Activated T-cell treated with anti-CD3 and anti-CD28 coated beads for 48 hours (primary cell): ENCODE measurements at regions not wholly inside any gene's neighbourhood (a gene's known extent, or its start where the extent isn't known, plus 50 kb on each side); places are given as distances from the start of the nearest gene placed in this dataset.

Experiments
- DNase-seq: peaks from one replicate; pipeline ENCODE4 v3.0.0-alpha.2; 2020; ENCODE audit warnings: low read depth

DNA sequence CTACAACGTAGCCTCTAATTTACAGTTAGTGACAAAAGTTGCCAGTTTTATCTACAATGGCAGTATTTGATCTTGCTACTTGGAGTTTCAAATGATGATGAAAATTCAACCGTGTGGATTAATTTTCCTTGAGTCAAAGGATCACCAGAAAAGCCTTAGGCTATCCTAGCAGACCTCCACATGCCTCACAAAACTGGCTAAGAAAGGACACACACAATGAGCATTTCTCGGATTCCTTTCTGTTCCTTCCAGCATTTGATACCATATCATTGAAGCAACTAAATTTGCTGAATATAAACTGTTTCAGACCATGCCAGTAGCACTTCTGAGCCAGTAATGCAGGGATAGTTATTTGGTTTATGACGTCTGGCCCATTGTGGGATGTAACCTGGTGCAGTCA is 587.4 kb upstream of the MDFIC2 start:
- DNase-seq = no peak

DNA sequence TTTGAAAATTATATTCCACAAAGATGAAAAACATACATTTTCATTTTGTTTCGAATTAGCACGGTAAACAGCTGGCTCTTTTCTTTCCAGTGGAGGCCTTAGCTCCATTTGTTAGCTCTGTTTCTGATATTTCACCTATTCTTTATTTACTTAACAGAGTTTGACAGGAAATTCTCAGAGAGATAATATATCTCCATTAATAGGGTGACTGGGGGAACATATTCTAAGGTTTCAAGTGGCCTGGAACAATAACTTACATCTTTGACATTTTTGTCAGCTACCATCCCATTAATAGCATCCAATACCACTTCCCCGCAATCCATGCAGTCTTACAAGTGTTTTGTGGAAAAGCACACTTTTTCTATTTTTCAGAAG is 577.6 kb upstream of the MDFIC2 start:
- DNase-seq = no peak

DNA sequence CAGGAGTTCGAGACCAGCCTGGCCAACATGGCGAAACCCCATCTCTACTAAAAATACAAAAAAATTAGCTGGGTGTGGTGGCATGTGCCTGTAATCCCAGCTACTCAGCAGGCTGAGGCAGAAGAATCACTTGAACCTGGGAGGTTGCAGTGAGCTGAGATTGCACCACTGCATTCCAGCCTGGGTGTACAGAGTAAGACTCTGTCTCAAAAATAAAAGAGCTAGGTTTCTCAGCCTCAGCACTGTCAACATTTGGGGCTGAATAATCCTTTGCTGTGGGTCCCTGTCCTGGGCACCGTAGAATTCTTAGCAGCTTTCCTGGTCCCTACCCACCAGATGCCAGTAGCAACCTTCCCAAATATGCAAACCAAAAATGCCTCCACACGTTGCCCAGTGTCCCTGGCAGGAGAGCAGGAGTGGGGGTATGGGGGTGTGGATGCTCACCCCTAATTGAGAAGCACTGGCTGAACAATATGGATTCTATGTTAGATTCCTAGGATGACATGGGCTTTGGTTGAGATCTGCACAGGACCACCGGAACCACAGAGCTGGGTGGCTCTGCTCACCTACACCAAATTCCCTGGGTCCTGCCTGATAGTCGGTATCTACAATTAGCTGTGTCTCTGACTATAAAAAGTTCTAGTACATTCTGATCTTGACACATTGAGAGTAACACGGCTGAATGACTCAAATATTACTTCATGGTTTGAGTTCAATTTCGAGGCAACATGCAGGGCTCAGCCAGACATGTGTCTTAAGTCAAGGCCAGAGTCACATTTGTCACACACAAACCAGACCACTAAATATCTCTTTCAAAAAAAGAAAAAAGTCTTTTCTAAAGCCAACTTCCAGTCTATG is 577.0 kb upstream of the MDFIC2 start:
- no peak for DNase-seq

GRCh38 chr3:70885636-70886035 is 573.2 kb upstream of the MDFIC2 start:
- no peak for DNase-seq

- no peak for DNase-seq
Measured at GRCh38 chr3:70882104-70882503, 569.7 kb upstream of the MDFIC2 start.

GRCh38 chr3:70880421-70880820 is 568.0 kb upstream of the MDFIC2 start:
- DNase-seq = no peak

DNA sequence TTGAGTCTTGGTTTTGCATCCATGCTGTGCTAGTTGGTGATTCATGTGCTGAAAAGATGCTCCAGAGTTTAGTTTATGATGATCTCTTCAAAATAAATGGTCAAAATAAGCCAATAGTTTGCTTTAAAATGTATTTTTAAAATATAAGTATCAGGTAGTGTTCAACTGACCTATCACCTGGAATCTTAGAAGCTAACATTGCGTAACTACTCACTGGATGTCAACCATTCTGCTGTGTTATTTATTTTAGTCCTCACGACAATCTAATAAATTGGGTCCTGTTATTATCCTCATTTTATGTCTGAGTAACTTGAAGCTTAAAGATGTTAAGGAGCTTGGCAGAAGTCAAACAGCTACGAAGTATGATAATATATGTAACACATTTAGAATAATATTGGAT is 563.7 kb upstream of the MDFIC2 start:
- no peak for DNase-seq

DNA sequence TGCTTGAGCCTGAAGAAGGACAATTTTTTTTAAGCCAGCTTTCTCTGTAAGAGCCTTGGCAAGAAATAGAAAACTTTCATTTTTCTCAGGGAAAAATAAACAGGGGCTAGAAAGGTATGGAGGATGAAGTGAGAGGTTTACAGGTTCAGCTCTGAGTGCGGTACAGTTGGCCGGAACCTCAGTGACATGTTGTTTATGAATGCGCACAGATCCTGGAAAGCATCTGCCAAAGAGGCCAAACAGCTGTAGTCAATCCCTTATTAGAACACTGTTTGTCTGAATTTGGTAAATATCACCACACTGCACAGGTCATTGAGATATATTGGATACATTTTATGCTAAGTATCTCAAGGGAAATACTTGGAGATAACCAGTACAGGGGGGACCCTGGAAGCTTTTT is 561.8 kb upstream of the MDFIC2 start:
- no peak for DNase-seq

DNA sequence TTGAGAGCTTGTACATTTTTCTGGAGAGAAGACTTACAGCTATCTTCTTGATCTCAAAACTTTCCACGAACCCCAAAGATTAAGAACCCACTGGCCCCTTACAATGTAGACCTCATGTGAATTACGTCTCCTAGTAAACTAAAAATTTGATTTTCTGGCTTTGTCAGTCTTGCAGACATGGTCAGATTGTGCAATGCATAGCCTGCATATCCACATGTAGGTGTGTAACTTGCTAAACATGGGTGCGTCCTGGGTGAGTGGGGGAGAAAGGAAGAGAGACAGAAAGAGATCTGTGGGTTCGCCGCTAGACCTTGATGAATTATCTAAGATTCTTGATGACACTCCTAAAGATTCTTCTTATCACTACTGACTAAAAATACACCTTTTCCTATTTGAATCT is 561.2 kb upstream of the MDFIC2 start:
- DNase-seq = no peak

- no peak for DNase-seq
Measured at GRCh38 chr3:70871909-70872656, 559.6 kb upstream of the MDFIC2 start.

GRCh38 chr3:70870576-70870975 is 558.1 kb upstream of the MDFIC2 start:
- no peak for DNase-seq

GRCh38 chr3:70868561-70868960 is 556.1 kb upstream of the MDFIC2 start:
- no peak for DNase-seq

GRCh38 chr3:70863049-70863448 is 550.6 kb upstream of the MDFIC2 start:
- DNase-seq = no peak

DNA sequence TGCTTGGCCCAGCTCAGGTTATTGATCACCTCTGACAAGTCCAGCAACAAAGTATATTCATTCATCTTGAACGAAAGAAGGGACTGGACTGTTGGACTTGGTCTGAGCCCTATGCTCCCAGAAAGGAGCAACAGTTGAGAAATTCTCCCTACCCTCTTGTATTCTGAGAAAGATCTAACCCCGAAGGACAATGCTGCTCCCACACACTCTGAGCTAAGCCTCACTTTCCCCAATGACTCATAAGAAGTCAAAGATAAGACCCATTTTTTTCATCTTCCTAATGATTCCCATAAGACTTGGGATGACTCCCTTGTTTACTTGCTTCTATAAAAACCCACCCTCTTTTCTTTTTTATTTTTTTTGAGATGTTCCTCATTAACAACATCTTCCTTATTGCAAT is 549.4 kb upstream of the MDFIC2 start:
- DNase-seq = no peak

DNA sequence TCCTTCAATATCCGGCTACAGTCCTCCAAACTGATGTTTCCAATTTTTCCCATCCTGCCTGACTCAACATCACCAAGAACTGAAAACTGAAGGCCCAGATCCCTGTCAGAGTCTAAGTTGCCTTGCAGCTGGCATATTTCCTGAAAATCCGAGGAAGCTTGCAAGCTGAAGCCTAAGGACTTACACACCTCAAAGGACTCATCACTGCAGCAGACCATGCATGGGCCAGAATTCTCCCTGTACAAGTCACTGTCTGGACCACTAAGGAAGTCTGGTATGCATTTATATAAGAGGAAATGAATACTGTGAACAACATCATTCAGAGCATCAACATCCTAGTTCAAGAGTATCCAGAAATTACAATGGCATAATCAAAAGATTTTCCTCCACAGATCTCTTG is 548.8 kb upstream of the MDFIC2 start:
- no peak for DNase-seq

GRCh38 chr3:70857916-70858315 is 545.5 kb upstream of the MDFIC2 start:
- DNase-seq = no peak

DNA sequence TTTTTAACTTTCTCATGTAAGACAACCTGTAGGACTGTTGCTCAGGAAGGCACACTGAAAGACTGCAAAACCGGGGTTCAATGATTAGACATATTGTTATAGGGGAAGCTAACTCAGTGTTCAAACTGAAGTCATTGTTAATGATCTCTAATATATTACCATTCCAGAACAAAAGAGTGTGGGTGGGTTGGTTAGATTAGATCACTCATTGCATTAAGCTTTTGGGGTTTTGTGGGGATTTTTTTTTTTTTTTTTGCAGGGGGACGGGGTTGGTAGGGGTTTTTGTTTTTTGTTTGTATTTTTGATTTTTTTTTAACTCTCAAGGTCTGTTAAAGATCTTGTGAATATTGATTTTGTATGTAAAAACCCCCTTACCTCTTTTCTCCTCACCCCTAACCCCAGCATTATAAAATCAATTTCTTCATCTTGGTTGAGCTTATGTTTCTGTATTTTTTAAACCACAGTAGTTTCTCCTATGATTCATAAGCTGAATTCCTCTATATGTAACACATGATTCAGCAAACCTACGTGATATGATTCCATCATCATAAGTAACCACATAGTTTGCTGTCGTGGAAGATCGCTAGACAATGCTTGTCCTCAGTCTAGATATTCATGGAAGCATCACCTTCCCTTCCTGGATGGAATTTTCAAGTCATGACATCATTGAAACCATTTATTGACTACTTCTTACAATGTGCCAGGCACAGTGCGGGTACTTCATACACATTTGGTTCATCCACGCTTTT is 544.1 kb upstream of the MDFIC2 start:
- no peak for DNase-seq

DNA sequence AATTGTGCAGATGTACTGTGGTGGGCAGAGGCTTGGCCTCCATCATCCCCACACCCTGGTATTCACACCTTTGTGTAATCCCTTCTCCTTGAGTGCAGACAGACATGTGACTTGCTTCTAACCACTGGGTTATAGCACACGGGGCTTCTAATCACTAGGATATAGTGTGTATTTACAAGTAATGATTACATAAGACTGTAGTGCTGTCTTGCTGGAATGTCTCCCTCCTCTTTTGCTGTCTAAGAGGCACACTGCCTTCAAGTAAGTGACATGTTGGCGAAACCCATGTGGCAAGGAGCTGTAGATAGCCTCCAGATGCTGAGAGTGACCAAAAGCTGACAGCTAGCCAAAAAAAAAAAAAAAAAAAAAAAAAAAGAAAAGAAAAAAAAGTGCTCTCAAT is 542.7 kb upstream of the MDFIC2 start:
- DNase-seq = no peak

- no peak for DNase-seq
Measured at GRCh38 chr3:70854108-70854507, 541.7 kb upstream of the MDFIC2 start.

DNA sequence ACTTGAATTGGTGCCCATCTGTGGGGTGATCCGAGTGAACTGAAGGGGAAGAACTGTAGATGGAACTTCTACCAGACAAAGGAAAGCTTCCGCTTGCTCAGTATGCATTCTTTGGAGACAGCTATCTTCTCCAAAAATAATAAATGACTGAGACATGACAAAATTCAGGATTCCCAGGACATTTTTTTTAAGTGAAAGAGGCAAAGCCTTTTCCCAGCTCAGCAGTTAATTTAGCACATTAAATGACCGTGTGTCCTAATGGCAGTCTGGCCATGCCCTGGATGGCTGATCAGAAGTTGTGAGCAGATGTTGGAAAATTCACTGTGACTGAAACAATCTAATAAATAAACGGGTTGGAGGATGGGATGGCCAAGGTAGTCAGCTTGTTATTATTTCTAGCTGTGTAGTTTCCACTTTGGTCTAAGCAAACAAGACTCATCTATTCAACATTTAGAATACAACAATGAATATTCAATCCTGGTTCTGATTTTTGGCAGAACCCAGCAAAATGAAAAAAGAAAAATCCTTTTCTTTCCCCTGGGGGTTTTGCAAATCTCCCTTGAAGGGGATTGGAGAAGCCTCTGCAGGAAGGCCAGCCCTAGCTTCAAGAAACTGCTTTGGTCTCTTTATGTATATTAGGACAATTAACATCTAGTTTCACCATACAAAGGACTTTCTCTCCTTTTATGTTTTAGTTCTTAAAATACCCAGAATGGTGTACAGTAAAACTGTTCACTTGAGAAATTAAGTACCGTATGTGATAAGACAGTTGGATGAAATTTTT is 540.9 kb upstream of the MDFIC2 start:
- DNase-seq = no peak

DNA sequence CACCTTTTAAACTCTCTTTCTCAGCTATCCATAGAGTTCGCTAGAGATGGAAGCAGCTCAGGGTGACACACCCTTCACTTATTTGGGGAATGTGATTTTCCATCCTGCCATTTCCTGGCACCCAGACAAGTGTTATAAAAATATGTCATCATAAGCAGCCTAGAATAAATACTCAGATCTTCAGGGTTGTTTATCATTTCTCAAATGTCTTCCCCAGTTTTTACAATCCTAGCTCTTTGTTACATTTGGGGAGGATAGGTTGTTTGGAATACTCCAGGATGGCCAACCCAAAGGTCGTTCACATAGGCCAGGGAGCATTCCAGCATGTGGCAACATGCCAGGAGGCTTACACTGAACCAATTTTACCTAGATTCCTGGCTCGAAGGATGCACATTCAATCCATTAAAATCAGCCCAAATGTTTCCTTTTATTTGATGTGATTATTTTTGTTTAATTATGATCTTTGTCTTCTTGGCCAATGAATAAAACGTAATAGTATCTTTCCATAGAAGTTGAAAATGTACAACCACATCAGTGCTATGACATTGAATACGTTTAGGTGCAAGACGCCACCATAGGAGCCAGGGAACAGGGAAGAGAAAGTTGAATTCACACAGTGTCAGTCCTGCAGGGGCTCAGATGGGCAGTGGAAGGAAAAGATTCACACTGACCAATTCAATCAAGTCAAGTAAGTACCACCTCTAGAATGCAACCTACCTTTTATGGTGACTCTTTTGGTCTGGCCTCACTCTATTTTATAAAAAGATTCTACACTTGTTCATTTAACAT is 537.7 kb upstream of the MDFIC2 start:
- no peak for DNase-seq
